Ovary (tissue), 7 donors: ENCODE measurements at regions not wholly inside any gene's neighbourhood (a gene's known extent, or its start where the extent isn't known, plus 50 kb on each side); places are given as distances from the start of the nearest gene placed in this dataset.

Source experiments
- DNase-seq, 5 donors: peaks; one replicate each; pipeline ENCODE4 v3.0.0-alpha.2; 2019 to 2020
- H3K27ac ChIP-seq, 2 donors: fragments of 200-600 bp; one replicate each; pipeline versions ENCODE4 v1.5.1 to v1.8.0; 2019 to 2022
- H3K27me3 ChIP-seq: fragments of 200-600 bp; one replicate; pipeline ENCODE4 v1.8.0; 2022
- H3K36me3 ChIP-seq: fragments of 200-600 bp; sonication (generic); one replicate; pipeline ENCODE4 v1.5.1; 2019
- H3K4me1 ChIP-seq: one replicate; pipeline ENCODE4 v1.8.1; 2013; ENCODE audit warnings: mild to moderate bottlenecking, moderate library complexity; ENCODE audit not compliant: insufficient read depth
- H3K4me3 ChIP-seq: fragments of 200-600 bp; sonication (generic); one replicate; pipeline ENCODE4 v1.5.1; 2017
- H3K9me3 ChIP-seq, 2 donors: fragments of 200-600 bp in 1 of 2; sonication (generic) in 1 of 2; one replicate each; pipeline versions ENCODE4 v1.5.1 to v1.8.1; 2013 to 2019; ENCODE audit warnings: mild to moderate bottlenecking in 1 of 2, moderate library complexity in 1 of 2
- CTCF ChIP-seq, 3 donors: fragments of 450-650 bp in 2 of 3; fragments of 200-600 bp in 1 of 3; IDR thresholded peaks; one replicate each; pipeline versions ENCODE4 v1.5.1 to v1.8.0; 2016 to 2022; ENCODE audit warnings: antibody characterized with exemption in 3 of 3, mild to moderate bottlenecking in 1 of 3
- EP300 ChIP-seq: sonication (generic); formaldehyde crosslinking; IDR thresholded peaks from one replicate; pipeline ENCODE4 v1.6.1; 2017; ENCODE audit warnings: antibody characterized with exemption
- POLR2A ChIP-seq: fragments of 450-650 bp; IDR thresholded peaks from one replicate; pipeline ENCODE4 v1.6.1; 2017; ENCODE audit warnings: antibody characterized with exemption, mild to moderate bottlenecking, moderate library complexity
- WGBS, 3 donors: extraction: QIAGEN DNeasy Blood & Tissue Kit in 1 of 3; methylation state at CpG; one replicate each; pipeline versions ENCODE4 v1.1.5 to v1.1.7; 2013 to 2017; 5-methylcytosine and 5-hydroxymethylcytosine counted together
- intact Hi-C, 4 donors: fragments of 100-400 bp; cut with DNase I; formaldehyde crosslinking; loops; one replicate each; pipeline versions ENCODE4 v1.11.0 to v1.15.1; 2022 to 2023
- donor health status: DM: no; HTN: no; CAD: no; lungs with moderate emphysema.
- donor health status: DM: no; HTN: no; CAD: no.
- donor health status: Bipolar disorder and iron deficiency.
- donor health status: DM: no; HTN: no; CAD: no.
- donor health status: DM: yes; HTN: yes; CAD: no.

GRCh38 chrX:37904833-37905232, 57.5 kb upstream of the DYNLT3 start:
- H3K4me1 ChIP-seq, result peaks cover 3% of the 10 kb centered on the region
- no peak overlapping the region for H3K27ac ChIP-seq
- H3K36me3 ChIP-seq, result no peaks in the 10 kb centered on the region
- DNase-seq, result no peak
- 71 to 81% (median 79%) methylated on average over 2 of the region's 2 CpGs for WGBS, 3 donors
- no peaks in the 10 kb centered on the region for H3K27me3 ChIP-seq
- H3K4me3 ChIP-seq, result no peak overlapping the region
- intact Hi-C loops, result no loop called here
- H3K9me3 ChIP-seq, result no peaks in the 10 kb centered on the region
- no peak for TF ChIP-seq POLR2A
- TF ChIP-seq EP300, result no peak
- no peak for TF ChIP-seq CTCF (IDR thresholded peaks at IDR 0.05)

GRCh38 chrX:37905436-37906147, 58.2 kb upstream of the DYNLT3 start:
- Histone ChIP-seq H3K27me3 (no peaks in the 10 kb centered on the region), H3K36me3 (no peaks in the 10 kb centered on the region), H3K9me3 (no peaks in the 10 kb centered on the region), H3K27ac (no peak overlapping the region), H3K4me1 (peaks cover 3% of the 10 kb centered on the region), H3K4me3 (no peak overlapping the region)
- DNase-seq, result peak in 2 of 5 donors; percentile 8 to 15
- TF ChIP-seq EP300, result no peak
- TF ChIP-seq CTCF (IDR thresholded peaks at IDR 0.05), result no peak
- no peak for TF ChIP-seq POLR2A
- intact Hi-C loops, result no loop called here
- 18 to 30% (median 29%) methylated on average over 27 to 36 of the region's 36 CpGs for WGBS, 3 donors

GRCh38 chrX:37906357-37906756, 59.0 kb upstream of the DYNLT3 start:
- Histone ChIP-seq H3K9me3 (no peaks in the 10 kb centered on the region), H3K4me1 (peaks cover 3% of the 10 kb centered on the region), H3K4me3 (no peak overlapping the region), H3K36me3 (no peaks in the 10 kb centered on the region), H3K27me3 (no peaks in the 10 kb centered on the region), H3K27ac (no peak overlapping the region)
- WGBS, 3 donors, result 33 to 43% (median 40%) methylated on average over 11 of the region's 11 CpGs
- TF ChIP-seq CTCF (IDR thresholded peaks at IDR 0.05) (no peak), POLR2A (no peak), EP300 (no peak)
- no peak for DNase-seq
- intact Hi-C loops, result no loop called here

GRCh38 chrX:37910186-37910585, 62.8 kb upstream of the DYNLT3 start:
- Histone ChIP-seq H3K4me1 (peaks cover 3% of the 10 kb centered on the region), H3K27ac (no peak overlapping the region), H3K36me3 (no peaks in the 10 kb centered on the region), H3K4me3 (no peak overlapping the region), H3K9me3 (no peaks in the 10 kb centered on the region), H3K27me3 (no peaks in the 10 kb centered on the region)
- TF ChIP-seq EP300 (no peak), CTCF (IDR thresholded peaks at IDR 0.05) (no peak), POLR2A (no peak)
- DNase-seq, result no peak
- intact Hi-C loops, result loop anchor here in 1 of 4 donors (5.0 kb wide), 1 partner anchor 1163 kb away; no protein-coding TSS in a partner anchor
- WGBS, 3 donors, result 93 to 100% (median 95%) methylated on average over 1 of the region's 1 CpG
